ENCODE measurements at regions not wholly inside any gene's neighbourhood (a gene's known extent, or its start where the extent isn't known, plus 50 kb on each side); places are given as distances from the start of the nearest gene placed in this dataset.

- no peak for TF ChIP-seq CTCF (IDR thresholded peaks at IDR 0.05 in 2 of 3, conservative IDR thresholded peaks at IDR 0.05 in 1 of 3; ENCODE audit: borderline replicate concordance in 1 of 3, insufficient read depth in 1 of 3, low read depth in 2 of 3, low read length in 2 of 3)
- no peak for TF ChIP-seq EZH2 (IDR thresholded peaks at IDR 0.05)
- no peak for TF ChIP-seq TCF7L2 (IDR thresholded peaks at IDR 0.05; ENCODE audit: borderline replicate concordance, extremely low read depth, insufficient read depth, insufficient read length)
- TF ChIP-seq POLR2A (IDR thresholded peaks at IDR 0.05; ENCODE audit: borderline replicate concordance, extremely low read depth, insufficient read depth, insufficient read length): no peak
- no peak for TF ChIP-seq RAD21 (IDR thresholded peaks at IDR 0.05; ENCODE audit: low read depth)
- TF ChIP-seq ZFX (IDR thresholded peaks at IDR 0.05): no peak
- no peak for TF ChIP-seq CBX3 (IDR thresholded peaks at IDR 0.05; ENCODE audit: low read depth)
These were observed 208.6 kb downstream of the ZIC4 start for GRCh38 chr3:147197739-147198138.
